ENCODE measurements at regions not wholly inside any gene's neighbourhood (a gene's known extent, or its start where the extent isn't known, plus 50 kb on each side); places are given as distances from the start of the nearest gene placed in this dataset.

- no peak for TF ChIP-seq EZH2 (IDR thresholded peaks at IDR 0.05; ENCODE audit: borderline replicate concordance)
- TF ChIP-seq EZH2phosphoT487 (IDR thresholded peaks at IDR 0.05; ENCODE audit: low read depth, severe bottlenecking, unreplicated experiment): no peak
- no peak for TF ChIP-seq CTCF (IDR thresholded peaks at IDR 0.05; ENCODE audit: poor library complexity)
- 52% methylated on average over 5 of the region's 5 CpGs for WGBS (ENCODE audit: low lambda C conversion rate, missing lambda C conversion rate)
- H4K20me1 ChIP-seq (ENCODE audit: insufficient read depth, poor library complexity, severe bottlenecking): no peaks in the 10 kb centered on the region
These were observed 73.7 kb upstream of the NECTIN1 start for GRCh38 chr11:119802670-119803069.

DNA sequence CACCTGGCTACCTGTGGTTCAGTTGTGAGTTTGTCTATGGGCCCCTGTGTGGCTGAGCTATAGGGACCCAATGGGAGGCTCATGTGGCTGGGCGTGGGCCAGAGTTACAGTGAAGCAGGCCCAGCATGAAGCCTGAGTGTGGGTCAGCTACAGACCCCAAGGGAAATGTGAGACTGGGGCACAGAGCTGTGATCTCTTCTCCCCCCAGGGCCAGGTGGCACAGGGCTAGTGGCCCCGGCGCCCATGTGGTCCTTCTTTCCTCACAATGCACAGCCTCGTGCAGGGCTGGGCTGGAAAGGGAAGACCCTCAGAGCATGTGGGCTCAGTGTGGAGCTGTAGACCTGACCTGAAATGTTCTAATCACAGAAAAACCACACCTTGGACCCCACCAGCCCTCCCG lies 71.6 kb upstream of the NECTIN1 start:
- H3K4me3 ChIP-seq: no peak overlapping the region
- no peaks in the 10 kb centered on the region for H3K4me1 ChIP-seq (ENCODE audit: insufficient read depth)
- no peaks in the 10 kb centered on the region for H3K36me3 ChIP-seq (replicated peaks; ENCODE audit: insufficient read depth, low read depth)
- no peak overlapping the region for H2AFZ ChIP-seq
- no peaks in the 10 kb centered on the region for H3K9me3 ChIP-seq (ENCODE audit: low read depth)
- TF ChIP-seq EZH2phosphoT487 (IDR thresholded peaks at IDR 0.05; ENCODE audit: low read depth, severe bottlenecking, unreplicated experiment) (no peak), CTCF (IDR thresholded peaks at IDR 0.05; ENCODE audit: poor library complexity) (no peak), EZH2 (IDR thresholded peaks at IDR 0.05; ENCODE audit: borderline replicate concordance) (no peak)
- DNase-seq (ENCODE audit: low spot score): no peak
- no peaks in the 10 kb centered on the region for H3K9me2 ChIP-seq (replicated peaks; ENCODE audit: insufficient read depth)
- H3K27me3 ChIP-seq: no peaks in the 10 kb centered on the region
- H4K20me1 ChIP-seq (ENCODE audit: insufficient read depth, poor library complexity, severe bottlenecking): no peaks in the 10 kb centered on the region
- no peak overlapping the region for H3K27ac ChIP-seq
- H3K79me2 ChIP-seq: no peaks in the 10 kb centered on the region
- 91% methylated on average over 5 of the region's 5 CpGs for WGBS (ENCODE audit: low lambda C conversion rate, missing lambda C conversion rate)
- no peak overlapping the region for H3K4me2 ChIP-seq

More at GRCh38 chr11:119802670-119803069, 73.7 kb upstream of the NECTIN1 start:
- Histone ChIP-seq H3K79me2 (no peaks in the 10 kb centered on the region), H3K9me3 (ENCODE audit: low read depth) (no peaks in the 10 kb centered on the region), H2AFZ (no peak overlapping the region), H3K36me3 (replicated peaks; ENCODE audit: insufficient read depth, low read depth) (no peaks in the 10 kb centered on the region), H3K9me2 (replicated peaks; ENCODE audit: insufficient read depth) (no peaks in the 10 kb centered on the region), H3K4me3 (no peak overlapping the region), H3K27me3 (no peaks in the 10 kb centered on the region), H3K27ac (no peak overlapping the region), H3K4me1 (ENCODE audit: insufficient read depth) (no peaks in the 10 kb centered on the region), H3K4me2 (no peak overlapping the region)
- DNase-seq (ENCODE audit: low spot score): peak; percentile 35

GRCh38 chr11:119800171-119800570 lies 71.2 kb upstream of the NECTIN1 start:
- H3K9me2 ChIP-seq (replicated peaks; ENCODE audit: insufficient read depth): no peaks in the 10 kb centered on the region
- no peak overlapping the region for H2AFZ ChIP-seq
- no peaks in the 10 kb centered on the region for H3K27me3 ChIP-seq
- no peak overlapping the region for H3K27ac ChIP-seq
- H3K4me3 ChIP-seq: no peak overlapping the region
- no peaks in the 10 kb centered on the region for H3K36me3 ChIP-seq (replicated peaks; ENCODE audit: insufficient read depth, low read depth)
- H4K20me1 ChIP-seq (ENCODE audit: insufficient read depth, poor library complexity, severe bottlenecking): no peaks in the 10 kb centered on the region
- no peak overlapping the region for H3K4me2 ChIP-seq
- H3K9me3 ChIP-seq (ENCODE audit: low read depth): no peaks in the 10 kb centered on the region
- WGBS (ENCODE audit: low lambda C conversion rate, missing lambda C conversion rate): 93% methylated on average over 2 of the region's 2 CpGs
- H3K79me2 ChIP-seq: no peaks in the 10 kb centered on the region
- DNase-seq (ENCODE audit: low spot score): no peak
- no peaks in the 10 kb centered on the region for H3K4me1 ChIP-seq (ENCODE audit: insufficient read depth)
- TF ChIP-seq CTCF (IDR thresholded peaks at IDR 0.05; ENCODE audit: poor library complexity) (no peak), EZH2phosphoT487 (IDR thresholded peaks at IDR 0.05; ENCODE audit: low read depth, severe bottlenecking, unreplicated experiment) (no peak), EZH2 (IDR thresholded peaks at IDR 0.05; ENCODE audit: borderline replicate concordance) (no peak)

DNA sequence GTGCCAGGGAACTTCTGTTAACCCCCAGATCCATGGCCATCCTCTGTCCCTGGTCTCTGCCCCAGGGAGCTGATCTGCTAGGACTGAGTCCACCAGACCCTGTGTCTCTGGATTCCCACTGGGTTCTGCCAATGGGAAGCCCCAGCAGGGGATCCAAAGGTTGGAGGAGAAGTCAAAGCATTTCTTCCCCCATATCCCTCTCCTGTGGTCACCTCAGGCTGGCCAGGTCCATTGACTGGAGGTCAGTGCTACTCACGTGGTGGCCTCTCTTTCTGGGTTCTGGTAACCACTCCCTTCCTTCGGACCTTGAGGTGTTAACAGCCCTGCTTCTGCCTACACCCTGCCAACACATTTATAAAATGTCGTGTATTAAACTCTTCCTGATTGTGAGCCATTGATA lies 69.7 kb upstream of the NECTIN1 start:
- H3K4me2 ChIP-seq: no peak overlapping the region
- H3K79me2 ChIP-seq: no peaks in the 10 kb centered on the region
- H3K4me3 ChIP-seq: no peak overlapping the region
- WGBS (ENCODE audit: low lambda C conversion rate, missing lambda C conversion rate): 83% methylated on average over 3 of the region's 3 CpGs
- TF ChIP-seq EZH2phosphoT487 (IDR thresholded peaks at IDR 0.05; ENCODE audit: low read depth, severe bottlenecking, unreplicated experiment) (no peak), EZH2 (IDR thresholded peaks at IDR 0.05; ENCODE audit: borderline replicate concordance) (no peak), CTCF (IDR thresholded peaks at IDR 0.05; ENCODE audit: poor library complexity) (no peak)
- H3K9me3 ChIP-seq (ENCODE audit: low read depth): no peaks in the 10 kb centered on the region
- H3K4me1 ChIP-seq (ENCODE audit: insufficient read depth): no peaks in the 10 kb centered on the region
- H3K27me3 ChIP-seq: no peaks in the 10 kb centered on the region
- H2AFZ ChIP-seq: no peak overlapping the region
- no peak overlapping the region for H3K27ac ChIP-seq
- H4K20me1 ChIP-seq (ENCODE audit: insufficient read depth, poor library complexity, severe bottlenecking): no peaks in the 10 kb centered on the region
- H3K9me2 ChIP-seq (replicated peaks; ENCODE audit: insufficient read depth): no peaks in the 10 kb centered on the region
- DNase-seq (ENCODE audit: low spot score): no peak
- no peaks in the 10 kb centered on the region for H3K36me3 ChIP-seq (replicated peaks; ENCODE audit: insufficient read depth, low read depth)

Measured in hepatocyte (in vitro differentiated cells).